Head of caudate nucleus (tissue), 42 donors: ENCODE measurements at regions not wholly inside any gene's neighbourhood (a gene's known extent, or its start where the extent isn't known, plus 50 kb on each side); places are given as distances from the start of the nearest gene placed in this dataset.
"Not testable (repeated sequence)": the region's sequence is repeated elsewhere in the genome, so short reads cannot be mapped to it uniquely, and the experiment has no call there.

ENCODE experiments used
- DNase-seq, 42 donors: peaks; one replicate each; pipeline versions ENCODE4 v3.0.0 to v3.0.0-alpha.2; 2020 to 2021; ENCODE audit warnings: mixed read lengths in 7 of 42
- intact Hi-C: fragments of 100-400 bp; cut with DNase I; formaldehyde crosslinking; loops from one replicate; pipeline ENCODE4 v1.15.0; 2022

DNA sequence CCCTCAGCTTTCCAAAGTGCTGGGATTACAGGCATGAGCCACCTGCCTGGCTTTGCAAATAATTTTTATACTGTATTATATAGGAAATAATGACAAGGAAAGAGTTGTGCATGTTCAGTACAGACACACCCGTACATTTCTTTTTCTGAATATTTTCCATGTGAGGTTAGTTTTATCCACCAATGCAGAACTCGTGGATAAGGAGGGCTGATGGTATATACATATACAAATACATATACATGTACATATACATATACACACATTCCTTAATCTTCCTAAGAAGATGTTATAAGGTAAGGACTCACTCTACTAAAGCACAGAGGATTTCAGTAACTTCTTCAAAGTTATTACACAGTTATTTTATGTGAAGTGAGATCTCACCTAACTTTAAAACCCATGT, 925.8 kb downstream of the C4orf33 start:
- intact Hi-C loops: no loop called here
- DNase-seq: no peak

DNA sequence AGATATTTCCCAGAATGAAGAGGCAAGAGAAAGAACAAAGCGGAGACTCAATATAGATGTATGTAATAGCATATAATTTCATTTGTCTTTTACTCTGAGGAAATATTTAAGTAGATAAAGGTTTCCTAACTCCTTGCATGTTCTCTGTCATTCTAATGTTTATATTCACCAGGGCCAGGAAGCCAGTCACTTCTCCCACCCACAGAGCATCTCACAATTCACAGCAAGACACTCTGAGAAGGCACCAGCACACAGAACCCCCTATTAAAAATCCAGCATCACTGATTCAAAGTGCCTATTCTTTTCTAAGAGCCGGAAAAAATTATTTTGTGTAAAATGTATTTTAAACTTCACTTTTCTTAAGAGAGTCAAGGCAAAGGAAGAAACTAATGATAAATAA, 927.1 kb downstream of the C4orf33 start:
- intact Hi-C loops: no loop called here
- DNase-seq: no peak

GRCh38 chr4:130025701-130026100, 929.7 kb downstream of the C4orf33 start:
- DNase-seq: no peak
- intact Hi-C loops: no loop called here

- no peak for DNase-seq
- intact Hi-C loops: no loop called here
Measured at GRCh38 chr4:130026185-130026584, 930.2 kb downstream of the C4orf33 start.

DNA sequence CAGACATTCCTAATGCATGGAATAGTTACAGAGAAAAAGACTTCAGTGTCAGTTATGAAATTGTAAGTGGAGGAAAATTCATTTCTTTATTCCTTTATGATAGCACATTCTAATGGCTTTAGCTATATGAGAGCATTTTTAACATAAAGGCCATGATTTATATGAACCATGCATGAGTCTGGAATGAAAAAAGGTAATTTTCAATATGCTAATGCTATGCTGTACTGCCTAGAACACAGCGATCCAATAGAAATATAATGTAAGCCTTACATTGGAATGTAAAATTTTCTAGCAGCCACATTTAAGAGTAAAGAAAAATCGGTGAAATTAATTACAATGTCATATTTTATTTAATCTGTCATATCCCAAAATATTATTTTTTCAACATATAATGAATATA, 932.0 kb downstream of the C4orf33 start:
- intact Hi-C loops: no loop called here

DNA sequence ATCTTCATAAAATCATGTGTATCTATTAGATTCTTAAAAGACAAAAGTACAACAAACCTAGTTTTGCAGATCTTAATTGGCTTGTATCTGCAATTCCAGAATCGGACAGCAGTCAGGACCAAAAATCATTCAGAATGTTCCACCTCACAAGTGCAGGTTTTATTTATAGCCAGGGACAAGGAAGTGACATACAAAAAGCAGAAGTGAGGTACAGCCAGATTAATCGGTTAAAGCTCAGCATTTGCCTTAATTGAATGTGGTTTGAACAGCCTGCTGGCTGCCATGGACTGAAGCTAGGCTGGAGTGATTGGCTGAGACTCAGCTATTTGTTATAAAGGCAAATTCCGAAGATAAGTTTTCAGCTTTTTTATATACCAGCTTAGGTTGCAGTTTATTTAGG, 932.6 kb downstream of the C4orf33 start:
- peak in 2 of 42 donors; percentile 1 to 10 for DNase-seq
- intact Hi-C loops: no loop called here

More for the DNA sequence above, 932.0 kb downstream of the C4orf33 start:
- DNase-seq: no peak

- intact Hi-C loops: no loop called here
- DNase-seq: no peak
Measured at GRCh38 chr4:130029442-130029841, 933.5 kb downstream of the C4orf33 start.

GRCh38 chr4:130031858-130032257, 935.9 kb downstream of the C4orf33 start:
- no peak for DNase-seq
- intact Hi-C loops: no loop called here

DNA sequence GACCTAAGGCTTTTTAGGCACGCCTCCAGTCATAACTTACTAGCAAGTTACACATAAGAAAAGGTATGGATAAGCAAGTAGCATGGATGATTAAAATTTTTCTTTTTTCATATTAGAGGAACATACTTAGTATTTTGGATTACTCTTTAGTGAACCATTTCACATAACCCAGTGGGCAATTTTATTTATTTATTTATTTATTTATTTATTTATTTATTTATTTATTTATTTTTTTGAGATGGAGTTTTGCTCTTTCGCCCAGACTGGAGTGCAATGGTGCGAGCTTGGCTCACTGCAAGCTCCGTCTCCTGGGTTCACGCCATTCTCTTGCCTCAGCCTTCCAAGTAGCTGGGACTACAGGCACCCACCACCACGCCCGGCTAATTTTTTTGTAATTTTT, 937.7 kb downstream of the C4orf33 start:
- intact Hi-C loops, DNase-seq: not testable (repeated sequence)

GRCh38 chr4:130034876-130035275, 938.9 kb downstream of the C4orf33 start:
- intact Hi-C loops: no loop called here
- no peak for DNase-seq

DNA sequence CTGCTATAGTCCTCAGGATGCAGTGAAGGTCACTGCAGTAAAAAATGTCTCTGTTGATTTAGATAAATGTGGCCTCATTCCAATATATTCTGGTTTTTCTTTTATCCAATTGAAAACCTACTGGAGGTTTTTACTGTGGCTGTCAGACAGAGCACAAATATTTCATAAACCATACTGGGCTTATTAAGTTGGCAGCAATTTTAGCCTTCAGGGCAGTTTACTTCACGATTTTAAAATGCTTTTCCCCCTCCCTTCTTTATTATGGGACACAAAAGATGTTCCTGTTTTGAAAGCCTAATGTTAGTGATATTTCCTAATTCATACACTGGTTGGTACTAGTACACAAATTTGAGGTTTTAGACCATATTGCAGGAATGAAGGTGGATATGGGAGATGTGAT, 939.4 kb downstream of the C4orf33 start:
- DNase-seq: no peak
- intact Hi-C loops: no loop called here

DNA sequence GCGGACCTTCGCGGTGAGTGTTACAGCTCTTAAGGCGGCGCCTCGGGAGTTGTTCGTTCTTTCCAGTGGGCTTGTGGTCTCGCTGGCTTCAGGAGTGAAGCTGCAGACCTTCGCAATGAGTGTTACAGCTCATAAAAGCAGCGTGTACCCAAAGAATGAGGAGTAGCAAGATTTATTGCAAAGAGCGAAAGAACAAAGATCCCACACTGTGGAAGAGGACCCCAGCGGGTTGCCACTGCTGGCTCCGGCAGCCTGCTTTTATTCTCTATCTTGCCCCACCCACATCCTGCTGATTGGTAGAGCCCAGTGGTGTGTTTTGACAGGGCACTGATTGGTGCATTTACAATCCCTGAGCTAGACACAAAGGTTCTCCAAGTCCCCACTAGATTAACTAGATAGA, 941.9 kb downstream of the C4orf33 start:
- intact Hi-C loops, DNase-seq: not testable (repeated sequence)

DNA sequence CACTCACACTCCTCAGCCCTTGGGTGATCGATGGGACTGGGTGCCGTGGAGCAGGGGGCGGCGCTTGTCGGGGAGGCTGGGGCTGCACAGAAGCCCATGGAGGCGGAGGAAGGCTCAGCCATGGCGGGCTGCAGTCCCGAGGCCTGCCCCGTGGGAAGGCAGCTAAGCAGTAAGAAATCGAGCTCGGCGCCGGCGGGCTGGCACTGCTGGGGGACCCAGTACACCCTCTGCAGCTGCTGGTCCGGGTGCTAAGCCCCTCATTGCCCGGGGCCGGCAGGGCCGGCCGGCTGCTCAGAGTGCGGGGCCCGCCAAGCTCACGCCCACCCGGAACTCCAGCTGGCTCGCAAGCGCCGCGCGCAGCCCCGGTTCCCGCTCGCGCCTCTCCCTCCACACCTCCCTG, 942.6 kb downstream of the C4orf33 start:
- DNase-seq, intact Hi-C loops: not testable (repeated sequence)

DNA sequence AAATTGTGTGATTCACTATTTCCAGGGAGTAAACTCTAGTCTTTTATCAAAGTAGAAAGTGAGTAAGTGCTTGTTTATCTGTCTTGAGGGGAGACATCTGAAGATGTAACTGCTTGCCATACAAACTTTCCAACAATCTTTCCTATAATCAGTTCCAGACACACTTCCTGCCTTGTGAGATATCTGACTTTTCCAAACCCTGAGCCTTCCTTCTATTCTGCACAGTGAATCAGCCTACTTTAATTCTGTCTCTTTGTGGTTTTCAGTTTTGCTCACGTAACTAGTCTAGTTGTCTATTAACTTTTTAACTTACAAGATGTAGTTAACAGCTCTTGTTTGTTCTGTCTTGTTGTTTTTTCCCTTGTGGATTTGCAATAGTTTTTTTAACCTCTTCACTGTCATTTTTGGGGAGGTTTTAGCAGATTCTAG, 947.8 kb downstream of the C4orf33 start:
- DNase-seq: no peak
- intact Hi-C loops: no loop called here

DNA sequence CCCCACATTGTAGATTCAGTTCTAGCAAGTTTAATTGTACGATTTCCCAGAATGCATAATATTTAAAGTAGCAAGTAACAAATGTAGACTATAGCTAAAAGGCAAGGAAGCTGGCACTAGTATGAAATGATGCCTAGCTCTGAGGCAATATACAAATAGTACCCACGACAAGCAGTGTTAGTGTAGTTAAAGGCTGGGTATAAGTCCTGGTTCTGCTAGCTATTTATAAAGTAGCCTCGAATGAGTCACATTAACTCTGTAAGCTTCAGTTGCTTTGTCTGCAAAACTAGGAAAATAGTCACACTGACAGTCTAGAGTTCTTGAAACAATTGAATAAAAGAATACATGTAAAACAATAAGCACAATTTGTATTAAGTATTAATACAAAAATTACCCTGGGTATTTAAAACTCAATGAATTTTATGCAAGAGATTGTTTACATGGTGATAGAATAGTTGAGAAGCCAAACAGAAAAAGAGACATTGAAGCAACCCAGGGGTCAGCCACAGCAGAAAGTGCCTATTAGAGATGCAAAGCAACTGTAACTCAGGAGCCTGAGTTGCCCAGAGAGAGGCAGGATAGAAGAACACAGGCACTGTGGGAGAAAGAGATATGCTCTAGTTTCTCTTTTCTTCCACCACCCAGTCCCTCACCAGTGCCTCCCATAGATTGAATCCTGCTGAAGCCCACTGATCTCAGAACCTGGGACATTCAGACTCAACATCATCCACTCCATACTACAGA, 949.0 kb downstream of the C4orf33 start:
- DNase-seq: no peak
- intact Hi-C loops: no loop called here

DNA sequence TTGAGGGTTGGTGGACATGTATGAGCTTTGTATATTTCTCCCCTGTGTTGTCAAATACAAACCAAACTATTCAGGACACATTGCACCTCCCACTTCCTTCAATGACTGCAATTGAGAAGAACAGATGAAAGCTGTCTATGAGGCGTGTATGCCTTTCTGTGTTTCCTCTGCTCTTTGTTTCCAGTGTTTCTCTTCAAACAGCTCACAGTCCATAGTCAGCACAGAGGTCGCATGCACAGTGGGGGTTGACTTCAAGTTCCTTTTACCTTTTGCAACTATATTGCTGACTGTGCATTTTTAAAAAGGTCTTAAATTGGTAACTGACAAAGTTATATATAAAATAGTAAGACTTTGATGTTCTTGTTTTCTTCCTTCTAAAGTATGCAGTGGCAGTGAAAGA, 957.8 kb downstream of the C4orf33 start:
- intact Hi-C loops: no loop called here
- DNase-seq: no peak

DNA sequence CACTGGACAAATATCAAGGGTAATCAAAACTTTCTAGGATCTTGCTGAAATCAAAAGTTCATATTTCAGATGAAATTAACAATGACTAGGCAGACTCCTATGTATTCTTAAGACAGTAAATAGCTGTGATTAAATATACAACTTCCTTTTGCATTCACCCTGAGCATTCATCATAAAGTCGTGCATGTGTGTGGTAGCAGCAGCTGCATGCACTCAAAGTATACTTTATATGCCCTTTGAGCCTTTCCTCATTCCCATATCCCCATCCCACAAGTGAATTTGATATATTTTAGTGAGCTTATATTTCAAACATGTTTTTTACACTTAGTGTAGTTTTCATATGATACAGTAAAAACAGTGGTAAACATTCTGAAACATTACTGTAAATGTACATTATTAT, 959.0 kb downstream of the C4orf33 start:
- intact Hi-C loops: no loop called here
- no peak for DNase-seq

DNA sequence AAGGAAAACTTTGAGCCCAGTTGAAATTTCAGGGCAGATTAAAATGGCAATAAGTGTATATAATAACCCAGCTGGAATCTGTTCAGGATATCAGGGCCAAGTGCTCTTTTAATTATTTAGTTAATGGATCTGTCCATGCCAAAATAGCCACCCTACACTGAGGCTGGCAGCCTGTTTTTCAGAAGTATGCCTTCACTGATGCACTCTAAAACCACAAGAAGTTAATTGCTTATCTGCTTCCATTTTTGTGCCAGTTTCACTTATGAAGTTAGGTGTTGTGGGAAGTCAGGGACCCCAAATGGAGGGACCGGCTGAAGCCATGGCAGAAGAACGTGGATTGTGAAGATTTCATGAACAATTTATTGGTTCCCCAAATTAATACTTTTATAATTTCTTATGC, 960.3 kb downstream of the C4orf33 start:
- DNase-seq: no peak
- intact Hi-C loops: no loop called here

DNA sequence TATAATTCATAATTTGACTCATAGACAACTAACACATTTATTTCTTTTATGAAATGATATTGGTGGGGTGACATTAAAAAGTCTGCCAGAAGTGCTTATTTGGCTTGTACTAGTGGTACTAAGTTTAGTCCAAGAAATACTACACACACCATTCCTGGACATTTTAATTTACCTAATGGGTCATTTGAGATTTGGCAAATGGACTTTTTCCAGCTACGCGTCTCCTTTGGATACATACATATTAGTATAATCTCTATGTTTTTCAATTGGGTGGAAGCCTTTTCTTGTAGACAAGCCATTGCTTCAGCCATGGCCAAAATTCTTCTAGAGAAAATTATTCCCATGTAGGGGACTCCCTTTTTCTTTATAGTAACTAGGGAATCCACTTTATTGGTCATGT, 968.5 kb downstream of the C4orf33 start:
- intact Hi-C loops: no loop called here

GRCh38 chr4:130067419-130067818, 971.5 kb downstream of the C4orf33 start:
- DNase-seq: no peak
- intact Hi-C loops: no loop called here

More for the DNA sequence above, 968.5 kb downstream of the C4orf33 start:
- no peak for DNase-seq

GRCh38 chr4:130068072-130068471, 972.1 kb downstream of the C4orf33 start:
- DNase-seq: no peak
- intact Hi-C loops: no loop called here
